ENCODE measurements at regions not wholly inside any gene's neighbourhood (a gene's known extent, or its start where the extent isn't known, plus 50 kb on each side); places are given as distances from the start of the nearest gene placed in this dataset.

GRCh38 chr1:82819234-82819633 lies 1018.5 kb downstream of the ADGRL2 start:
- Histone ChIP-seq H4K91ac (ENCODE audit: low read depth, low read length, poor library complexity) (no peak overlapping the region), H2AK5ac (ENCODE audit: low read depth, low read length) (no peak overlapping the region), H4K8ac (ENCODE audit: low read depth, low read length) (no peak overlapping the region), H3K4me2 (ENCODE audit: insufficient read depth, low read length, poor library complexity, severe bottlenecking) (no peak overlapping the region), H2BK15ac (ENCODE audit: low read length) (no peak overlapping the region), H2BK12ac (ENCODE audit: low read length) (no peak overlapping the region), H3K23ac (ENCODE audit: low read depth, low read length, poor library complexity) (no peak overlapping the region), H3K79me1 (ENCODE audit: low read depth, low read length) (no peaks in the 10 kb centered on the region), H3K9ac (ENCODE audit: low read depth, low read length, poor library complexity) (no peak overlapping the region), H3K36me3 (replicated peaks in 1 of 2; ENCODE audit: control insufficient read depth in 2 of 2, insufficient read depth in 2 of 2, low read length in 2 of 2) (no peaks in the 10 kb centered on the region), H3K4me3 (ENCODE audit: low read length in 2 of 2) (no peak overlapping the region), H2AFZ (ENCODE audit: low read length) (no peak overlapping the region), H3K27ac (replicated peaks; ENCODE audit: low read length) (no peak overlapping the region), H3K9me3 (replicated peaks in 1 of 2; ENCODE audit: control insufficient read depth in 2 of 2, insufficient read depth in 1 of 2, low read depth in 1 of 2, low read length in 2 of 2) (no peaks in the 10 kb centered on the region), H3K4ac (ENCODE audit: low read length) (no peak overlapping the region), H2BK120ac (ENCODE audit: low read depth, low read length) (no peak overlapping the region), H2BK5ac (ENCODE audit: low read length) (no peak overlapping the region), H3K18ac (ENCODE audit: low read length) (no peak overlapping the region), H3K4me1 (ENCODE audit: control insufficient read depth in 2 of 2, insufficient read depth in 1 of 2, low read depth in 1 of 2, low read length in 2 of 2) (no peaks in the 10 kb centered on the region), H3K14ac (ENCODE audit: low read length) (no peak overlapping the region), H3K27me3 (ENCODE audit: control insufficient read depth in 3 of 3, insufficient read depth in 3 of 3, low read depth in 1 of 3, low read length in 3 of 3) (no peaks in the 10 kb centered on the region)
- WGBS, 2 donors (ENCODE audit: extremely low coverage in 2 of 2, insufficient read length in 2 of 2, insufficient replicate concordance in 1 of 2): no CpG with 5 or more reads among the region's 1 CpG
- DNase-seq (ENCODE audit: low spot score): no peak

- no peak overlapping the region for H2BK5ac ChIP-seq (ENCODE audit: low read length)
- H3K27me3 ChIP-seq (ENCODE audit: control insufficient read depth in 3 of 3, insufficient read depth in 3 of 3, low read depth in 1 of 3, low read length in 3 of 3): no peaks in the 10 kb centered on the region
- no peak overlapping the region for H3K9ac ChIP-seq (ENCODE audit: low read depth, low read length, poor library complexity)
- no peak overlapping the region for H2AFZ ChIP-seq (ENCODE audit: low read length)
- no peak overlapping the region for H3K14ac ChIP-seq (ENCODE audit: low read length)
- no peak for DNase-seq (ENCODE audit: low spot score)
- no peak overlapping the region for H2BK15ac ChIP-seq (ENCODE audit: low read length)
- H3K36me3 ChIP-seq (replicated peaks in 1 of 2; ENCODE audit: control insufficient read depth in 2 of 2, insufficient read depth in 2 of 2, low read length in 2 of 2): no peaks in the 10 kb centered on the region
- no peak overlapping the region for H3K4me3 ChIP-seq (ENCODE audit: low read length in 2 of 2)
- no peak overlapping the region for H3K4me2 ChIP-seq (ENCODE audit: insufficient read depth, low read length, poor library complexity, severe bottlenecking)
- H3K27ac ChIP-seq (replicated peaks; ENCODE audit: low read length): no peak overlapping the region
- H3K23ac ChIP-seq (ENCODE audit: low read depth, low read length, poor library complexity): no peak overlapping the region
- no peak overlapping the region for H4K8ac ChIP-seq (ENCODE audit: low read depth, low read length)
- H3K9me3 ChIP-seq (replicated peaks in 1 of 2; ENCODE audit: control insufficient read depth in 2 of 2, insufficient read depth in 1 of 2, low read depth in 1 of 2, low read length in 2 of 2): no peaks in the 10 kb centered on the region
- H2BK120ac ChIP-seq (ENCODE audit: low read depth, low read length): no peak overlapping the region
- no peak overlapping the region for H3K18ac ChIP-seq (ENCODE audit: low read length)
- H2BK12ac ChIP-seq (ENCODE audit: low read length): no peak overlapping the region
- H4K91ac ChIP-seq (ENCODE audit: low read depth, low read length, poor library complexity): no peak overlapping the region
- no peaks in the 10 kb centered on the region for H3K79me1 ChIP-seq (ENCODE audit: low read depth, low read length)
- no peak overlapping the region for H2AK5ac ChIP-seq (ENCODE audit: low read depth, low read length)
- no peaks in the 10 kb centered on the region for H3K4me1 ChIP-seq (ENCODE audit: control insufficient read depth in 2 of 2, insufficient read depth in 1 of 2, low read depth in 1 of 2, low read length in 2 of 2)
- no CpG with 5 or more reads among the region's 1 CpG for WGBS, 2 donors (ENCODE audit: extremely low coverage in 2 of 2, insufficient read length in 2 of 2, insufficient replicate concordance in 1 of 2)
- H3K4ac ChIP-seq (ENCODE audit: low read length): no peak overlapping the region
Observed at GRCh38 chr1:82818586-82818985, 1017.9 kb downstream of the ADGRL2 start.

- H3K27ac ChIP-seq (replicated peaks; ENCODE audit: low read length): no peak overlapping the region
- H2BK12ac ChIP-seq (ENCODE audit: low read length): no peak overlapping the region
- H3K4me1 ChIP-seq (ENCODE audit: control insufficient read depth in 2 of 2, insufficient read depth in 1 of 2, low read depth in 1 of 2, low read length in 2 of 2): no peaks in the 10 kb centered on the region
- no peak overlapping the region for H2BK5ac ChIP-seq (ENCODE audit: low read length)
- H2BK15ac ChIP-seq (ENCODE audit: low read length): no peak overlapping the region
- no peak overlapping the region for H3K18ac ChIP-seq (ENCODE audit: low read length)
- no peak overlapping the region for H3K9ac ChIP-seq (ENCODE audit: low read depth, low read length, poor library complexity)
- no peak overlapping the region for H3K23ac ChIP-seq (ENCODE audit: low read depth, low read length, poor library complexity)
- H2AK5ac ChIP-seq (ENCODE audit: low read depth, low read length): no peak overlapping the region
- H3K79me1 ChIP-seq (ENCODE audit: low read depth, low read length): no peaks in the 10 kb centered on the region
- no peak overlapping the region for H2AFZ ChIP-seq (ENCODE audit: low read length)
- H4K91ac ChIP-seq (ENCODE audit: low read depth, low read length, poor library complexity): no peak overlapping the region
- no peak overlapping the region for H3K4ac ChIP-seq (ENCODE audit: low read length)
- H3K27me3 ChIP-seq (ENCODE audit: control insufficient read depth in 3 of 3, insufficient read depth in 3 of 3, low read depth in 1 of 3, low read length in 3 of 3): no peaks in the 10 kb centered on the region
- H3K14ac ChIP-seq (ENCODE audit: low read length): no peak overlapping the region
- H4K8ac ChIP-seq (ENCODE audit: low read depth, low read length): no peak overlapping the region
- H3K36me3 ChIP-seq (replicated peaks in 1 of 2; ENCODE audit: control insufficient read depth in 2 of 2, insufficient read depth in 2 of 2, low read length in 2 of 2): no peaks in the 10 kb centered on the region
- no peak overlapping the region for H3K4me3 ChIP-seq (ENCODE audit: low read length in 2 of 2)
- H3K9me3 ChIP-seq (replicated peaks in 1 of 2; ENCODE audit: control insufficient read depth in 2 of 2, insufficient read depth in 1 of 2, low read depth in 1 of 2, low read length in 2 of 2): no peaks in the 10 kb centered on the region
- H2BK120ac ChIP-seq (ENCODE audit: low read depth, low read length): no peak overlapping the region
- no peak for DNase-seq (ENCODE audit: low spot score)
- H3K4me2 ChIP-seq (ENCODE audit: insufficient read depth, low read length, poor library complexity, severe bottlenecking): no peak overlapping the region
Observed at GRCh38 chr1:82813386-82813785, 1012.7 kb downstream of the ADGRL2 start.

GRCh38 chr1:82810601-82811000 lies 1009.9 kb downstream of the ADGRL2 start:
- Histone ChIP-seq H3K27me3 (ENCODE audit: control insufficient read depth in 3 of 3, insufficient read depth in 3 of 3, low read depth in 1 of 3, low read length in 3 of 3) (no peaks in the 10 kb centered on the region), H3K4me2 (ENCODE audit: insufficient read depth, low read length, poor library complexity, severe bottlenecking) (no peak overlapping the region), H2BK12ac (ENCODE audit: low read length) (no peak overlapping the region), H3K9me3 (replicated peaks in 1 of 2; ENCODE audit: control insufficient read depth in 2 of 2, insufficient read depth in 1 of 2, low read depth in 1 of 2, low read length in 2 of 2) (peaks cover 0 to 3% of the 10 kb centered on the region in 2 donors), H3K4me1 (ENCODE audit: control insufficient read depth in 2 of 2, insufficient read depth in 1 of 2, low read depth in 1 of 2, low read length in 2 of 2) (peaks cover 0 to 2% of the 10 kb centered on the region in 2 donors), H4K8ac (ENCODE audit: low read depth, low read length) (no peak overlapping the region), H4K91ac (ENCODE audit: low read depth, low read length, poor library complexity) (no peak overlapping the region), H2AK5ac (ENCODE audit: low read depth, low read length) (no peak overlapping the region), H3K14ac (ENCODE audit: low read length) (no peak overlapping the region), H3K36me3 (replicated peaks in 1 of 2; ENCODE audit: control insufficient read depth in 2 of 2, insufficient read depth in 2 of 2, low read length in 2 of 2) (no peaks in the 10 kb centered on the region), H3K23ac (ENCODE audit: low read depth, low read length, poor library complexity) (no peak overlapping the region), H2BK120ac (ENCODE audit: low read depth, low read length) (no peak overlapping the region), H3K18ac (ENCODE audit: low read length) (no peak overlapping the region), H2AFZ (ENCODE audit: low read length) (no peak overlapping the region), H2BK5ac (ENCODE audit: low read length) (no peak overlapping the region), H3K79me1 (ENCODE audit: low read depth, low read length) (no peaks in the 10 kb centered on the region), H2BK15ac (ENCODE audit: low read length) (no peak overlapping the region), H3K4me3 (ENCODE audit: low read length in 2 of 2) (no peak overlapping the region), H3K27ac (replicated peaks; ENCODE audit: low read length) (no peak overlapping the region), H3K9ac (ENCODE audit: low read depth, low read length, poor library complexity) (no peak overlapping the region), H3K4ac (ENCODE audit: low read length) (no peak overlapping the region)
- whole genome bisulfite sequencing, 2 donors (ENCODE audit: extremely low coverage in 2 of 2, insufficient read length in 2 of 2, insufficient replicate concordance in 1 of 2): no CpG with 5 or more reads among the region's 3 CpGs
- no peak for DNase-seq (ENCODE audit: low spot score)
